Fibroblast of skin of abdomen (primary cell): ENCODE measurements at regions not wholly inside any gene's neighbourhood (a gene's known extent, or its start where the extent isn't known, plus 50 kb on each side); places are given as distances from the start of the nearest gene placed in this dataset.

Source experiments
- DNase-seq: peaks from one replicate; pipeline ENCODE4 v3.0.0-alpha.2; 2013

GRCh38 chr1:229095325-229095724, 175.6 kb upstream of the RAB4A start:
- DNase-seq, result no peak

GRCh38 chr1:229097356-229097755, 173.6 kb upstream of the RAB4A start:
- DNase-seq, result peak; percentile 36

- DNase-seq, result no peak
Measured at GRCh38 chr1:229098361-229098760, 172.6 kb upstream of the RAB4A start.

GRCh38 chr1:229098903-229099578, 171.9 kb upstream of the RAB4A start:
- no peak for DNase-seq

GRCh38 chr1:229101011-229101871, 169.7 kb upstream of the RAB4A start:
- peak; percentile 69 for DNase-seq

GRCh38 chr1:229102741-229103391, 168.0 kb upstream of the RAB4A start:
- DNase-seq, result peak; percentile 32

GRCh38 chr1:229104654-229105053, 166.3 kb upstream of the RAB4A start:
- DNase-seq, result no peak

GRCh38 chr1:229105109-229105508, 165.8 kb upstream of the RAB4A start:
- no peak for DNase-seq

GRCh38 chr1:229105822-229106525, 164.9 kb upstream of the RAB4A start:
- DNase-seq, result no peak

GRCh38 chr1:229106526-229107125, 164.3 kb upstream of the RAB4A start:
- DNase-seq, result no peak

GRCh38 chr1:229107304-229107815, 163.6 kb upstream of the RAB4A start:
- DNase-seq, result no peak

GRCh38 chr1:229107972-229108371, 162.9 kb upstream of the RAB4A start:
- DNase-seq, result no peak

GRCh38 chr1:229108598-229109201, 162.2 kb upstream of the RAB4A start:
- no peak for DNase-seq

GRCh38 chr1:229109320-229109761, 161.6 kb upstream of the RAB4A start:
- DNase-seq, result no peak

GRCh38 chr1:229110986-229111385, 159.9 kb upstream of the RAB4A start:
- DNase-seq, result no peak

- no peak for DNase-seq
Measured at GRCh38 chr1:229111703-229112319, 159.1 kb upstream of the RAB4A start.

GRCh38 chr1:229112832-229113548, 157.9 kb upstream of the RAB4A start:
- no peak for DNase-seq

- DNase-seq, result peak; percentile 81
Measured at GRCh38 chr1:229114315-229114714, 156.6 kb upstream of the RAB4A start.

- DNase-seq, result peak; percentile 51
Measured at GRCh38 chr1:229114850-229115365, 156.0 kb upstream of the RAB4A start.

- peak; percentile 21 for DNase-seq
Measured at GRCh38 chr1:229116114-229116513, 154.8 kb upstream of the RAB4A start.
